ENCODE measurements at regions not wholly inside any gene's neighbourhood (a gene's known extent, or its start where the extent isn't known, plus 50 kb on each side); places are given as distances from the start of the nearest gene placed in this dataset.

DNA sequence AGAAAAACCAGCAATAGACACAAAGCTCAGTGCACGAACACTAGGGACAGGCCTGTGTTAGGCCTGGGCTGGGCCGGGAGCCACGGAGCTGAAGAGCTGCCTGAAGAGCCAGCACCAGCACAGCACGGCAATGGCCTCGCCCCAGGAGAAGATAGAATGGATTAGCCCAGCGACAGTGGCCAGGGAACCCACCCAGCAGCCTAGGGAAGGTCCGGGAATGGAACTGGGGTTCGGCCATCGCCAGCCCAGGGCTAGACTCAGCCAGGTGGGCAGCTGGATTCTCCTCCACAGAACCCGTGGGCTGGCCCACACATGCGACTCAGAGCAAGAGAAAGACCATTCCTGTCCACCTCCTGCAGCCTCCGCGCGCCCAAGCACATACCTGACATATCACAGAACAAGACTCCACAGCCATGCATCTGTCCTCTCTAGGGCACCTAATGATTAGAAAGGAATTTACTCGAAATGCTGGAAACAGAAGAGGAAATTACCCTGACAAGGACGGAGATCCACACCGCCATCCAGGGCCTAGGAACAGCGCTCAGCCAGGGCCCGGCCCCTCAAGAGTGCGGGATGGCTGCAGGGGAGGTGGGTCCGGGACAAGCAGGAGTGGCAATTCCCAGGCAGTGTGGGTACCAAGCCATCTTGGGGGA lies 82.8 kb downstream of the TMEM18 start:
- DNase-seq: no peak

DNA sequence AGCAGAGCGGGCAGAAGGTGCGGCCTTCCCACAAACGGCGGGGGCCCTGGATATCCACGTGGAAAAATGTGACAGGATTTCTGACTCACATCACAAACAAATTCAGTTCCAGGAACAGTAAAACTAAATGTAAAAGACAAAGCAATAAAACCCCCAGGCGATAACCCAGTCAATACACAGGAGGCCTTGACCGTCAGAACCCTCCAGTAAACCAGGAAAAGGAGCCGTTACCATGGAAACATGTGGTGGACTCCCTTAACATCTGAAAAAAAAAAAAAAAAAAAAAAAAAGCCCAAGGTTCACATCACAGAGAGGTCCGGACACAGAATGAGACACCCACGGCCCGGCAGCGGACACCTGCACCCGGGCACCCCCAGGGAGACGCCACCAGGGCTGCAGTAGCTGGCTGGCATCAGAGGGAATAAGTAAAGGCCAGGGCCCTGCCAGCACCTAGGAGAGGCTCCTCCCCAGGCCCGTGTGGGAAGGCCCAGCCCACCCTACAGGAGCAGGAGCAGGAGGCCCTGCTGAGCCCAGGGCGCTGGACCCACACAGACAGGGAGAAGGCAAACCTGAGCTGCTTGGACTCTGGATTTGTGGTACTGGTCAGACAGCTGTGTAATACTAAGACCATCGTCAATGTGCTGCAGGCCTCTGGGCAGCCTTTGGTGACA lies 83.7 kb downstream of the TMEM18 start:
- no peak overlapping the region for H3K27ac ChIP-seq
- H3K4me3 ChIP-seq (ENCODE audit: low read depth, low read length): no peak overlapping the region
- TF ChIP-seq, protein P1, sequence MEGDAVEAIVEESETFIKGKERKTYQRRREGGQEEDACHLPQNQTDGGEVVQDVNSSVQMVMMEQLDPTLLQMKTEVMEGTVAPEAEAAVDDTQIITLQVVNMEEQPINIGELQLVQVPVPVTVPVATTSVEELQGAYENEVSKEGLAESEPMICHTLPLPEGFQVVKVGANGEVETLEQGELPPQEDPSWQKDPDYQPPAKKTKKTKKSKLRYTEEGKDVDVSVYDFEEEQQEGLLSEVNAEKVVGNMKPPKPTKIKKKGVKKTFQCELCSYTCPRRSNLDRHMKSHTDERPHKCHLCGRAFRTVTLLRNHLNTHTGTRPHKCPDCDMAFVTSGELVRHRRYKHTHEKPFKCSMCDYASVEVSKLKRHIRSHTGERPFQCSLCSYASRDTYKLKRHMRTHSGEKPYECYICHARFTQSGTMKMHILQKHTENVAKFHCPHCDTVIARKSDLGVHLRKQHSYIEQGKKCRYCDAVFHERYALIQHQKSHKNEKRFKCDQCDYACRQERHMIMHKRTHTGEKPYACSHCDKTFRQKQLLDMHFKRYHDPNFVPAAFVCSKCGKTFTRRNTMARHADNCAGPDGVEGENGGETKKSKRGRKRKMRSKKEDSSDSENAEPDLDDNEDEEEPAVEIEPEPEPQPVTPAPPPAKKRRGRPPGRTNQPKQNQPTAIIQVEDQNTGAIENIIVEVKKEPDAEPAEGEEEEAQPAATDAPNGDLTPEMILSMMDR (IDR thresholded peaks at IDR 0.05; ENCODE audit: low read depth, low read length): no peak
- DNase-seq: no peak
- no peaks in the 10 kb centered on the region for H3K27me3 ChIP-seq (ENCODE audit: insufficient read depth, low read depth, severe bottlenecking)
- no peaks in the 10 kb centered on the region for H3K9me3 ChIP-seq (ENCODE audit: severe bottlenecking)
- no peaks in the 10 kb centered on the region for H3K36me3 ChIP-seq

More for the DNA sequence above, 82.8 kb downstream of the TMEM18 start:
- TF ChIP-seq, protein P1 (IDR thresholded peaks at IDR 0.05; ENCODE audit: low read depth, low read length): no peak
- Histone ChIP-seq H3K36me3 (no peaks in the 10 kb centered on the region), H3K27me3 (ENCODE audit: insufficient read depth, low read depth, severe bottlenecking) (no peaks in the 10 kb centered on the region), H3K9me3 (ENCODE audit: severe bottlenecking) (no peaks in the 10 kb centered on the region), H3K27ac (no peak overlapping the region), H3K4me3 (ENCODE audit: low read depth, low read length) (no peak overlapping the region)

DNA sequence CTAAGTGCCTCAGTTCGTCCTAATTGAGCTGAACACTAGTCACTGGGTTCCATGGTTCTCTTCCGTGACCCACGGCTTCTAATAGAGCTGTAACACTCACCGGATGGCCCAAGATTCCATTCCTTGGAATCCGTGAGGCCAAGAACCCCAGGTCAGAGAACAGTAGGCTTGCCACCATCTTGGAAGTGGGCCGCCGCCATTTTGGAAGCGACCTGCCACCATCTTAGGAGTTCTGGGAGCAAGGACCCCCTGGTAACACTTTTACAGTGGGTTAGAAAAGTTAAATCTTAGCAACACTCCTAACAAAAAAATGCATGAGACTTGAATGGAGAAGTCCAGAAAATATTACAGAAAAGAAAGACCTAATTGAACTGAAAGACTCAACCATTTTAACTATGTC lies 84.5 kb downstream of the TMEM18 start:
- H3K36me3 ChIP-seq: no peaks in the 10 kb centered on the region
- no peak overlapping the region for H3K4me3 ChIP-seq (ENCODE audit: low read depth, low read length)
- no peak overlapping the region for H3K27ac ChIP-seq
- H3K9me3 ChIP-seq (ENCODE audit: severe bottlenecking): no peaks in the 10 kb centered on the region
- no peak for DNase-seq
- TF ChIP-seq, protein P1 (IDR thresholded peaks at IDR 0.05; ENCODE audit: low read depth, low read length): no peak
- H3K27me3 ChIP-seq (ENCODE audit: insufficient read depth, low read depth, severe bottlenecking): no peaks in the 10 kb centered on the region

DNA sequence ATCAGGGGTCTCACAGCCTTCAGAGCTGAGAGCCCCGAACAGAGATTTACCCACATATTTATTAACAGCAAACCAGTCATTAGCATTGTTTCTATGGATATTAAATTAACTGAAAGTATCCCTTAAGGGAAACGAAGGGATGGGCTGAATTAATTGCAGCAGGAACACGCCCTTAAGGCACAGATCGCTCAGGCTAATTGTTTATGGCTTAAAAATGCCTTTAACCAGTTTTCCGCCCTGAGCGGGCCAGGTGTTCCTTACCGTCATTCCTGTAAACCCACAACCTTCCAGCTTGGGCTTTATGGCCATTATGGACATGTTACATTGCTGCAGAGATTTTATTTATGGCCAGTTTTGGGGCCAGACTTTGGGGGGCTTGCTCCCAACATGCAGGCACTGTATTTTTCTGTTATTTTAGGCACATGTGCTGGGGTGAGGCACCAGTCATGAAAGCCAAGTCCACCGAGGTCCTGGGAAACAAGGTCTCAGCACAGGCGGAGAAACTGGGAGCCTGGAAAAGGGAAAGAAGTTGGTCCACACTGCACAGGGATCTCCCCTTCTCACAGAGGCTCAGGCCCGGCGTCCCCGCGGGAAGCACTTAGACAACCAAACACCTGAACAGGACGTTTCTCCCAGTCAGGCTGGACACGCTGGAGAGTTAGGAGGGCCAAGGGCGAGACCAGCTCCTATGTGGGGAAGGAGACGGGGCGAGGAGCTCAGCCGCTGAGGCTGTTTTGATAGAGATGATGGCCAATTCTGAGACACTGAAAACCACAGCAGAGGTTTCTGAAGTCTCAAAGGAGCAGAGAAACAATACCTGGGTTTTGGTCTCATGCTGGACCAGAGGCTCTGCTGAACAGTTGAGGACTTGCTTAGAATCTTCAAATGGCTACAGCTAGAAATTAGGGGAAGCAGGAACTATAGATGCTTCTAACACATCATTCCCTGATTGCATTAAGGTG lies 86.7 kb downstream of the TMEM18 start:
- Histone ChIP-seq H3K36me3 (no peaks in the 10 kb centered on the region), H3K4me3 (ENCODE audit: low read depth, low read length) (no peak overlapping the region), H3K27ac (no peak overlapping the region), H3K27me3 (ENCODE audit: insufficient read depth, low read depth, severe bottlenecking) (no peaks in the 10 kb centered on the region), H3K9me3 (ENCODE audit: severe bottlenecking) (no peaks in the 10 kb centered on the region)
- TF ChIP-seq, protein P1 (IDR thresholded peaks at IDR 0.05; ENCODE audit: low read depth, low read length): no peak
- no peak for DNase-seq

DNA sequence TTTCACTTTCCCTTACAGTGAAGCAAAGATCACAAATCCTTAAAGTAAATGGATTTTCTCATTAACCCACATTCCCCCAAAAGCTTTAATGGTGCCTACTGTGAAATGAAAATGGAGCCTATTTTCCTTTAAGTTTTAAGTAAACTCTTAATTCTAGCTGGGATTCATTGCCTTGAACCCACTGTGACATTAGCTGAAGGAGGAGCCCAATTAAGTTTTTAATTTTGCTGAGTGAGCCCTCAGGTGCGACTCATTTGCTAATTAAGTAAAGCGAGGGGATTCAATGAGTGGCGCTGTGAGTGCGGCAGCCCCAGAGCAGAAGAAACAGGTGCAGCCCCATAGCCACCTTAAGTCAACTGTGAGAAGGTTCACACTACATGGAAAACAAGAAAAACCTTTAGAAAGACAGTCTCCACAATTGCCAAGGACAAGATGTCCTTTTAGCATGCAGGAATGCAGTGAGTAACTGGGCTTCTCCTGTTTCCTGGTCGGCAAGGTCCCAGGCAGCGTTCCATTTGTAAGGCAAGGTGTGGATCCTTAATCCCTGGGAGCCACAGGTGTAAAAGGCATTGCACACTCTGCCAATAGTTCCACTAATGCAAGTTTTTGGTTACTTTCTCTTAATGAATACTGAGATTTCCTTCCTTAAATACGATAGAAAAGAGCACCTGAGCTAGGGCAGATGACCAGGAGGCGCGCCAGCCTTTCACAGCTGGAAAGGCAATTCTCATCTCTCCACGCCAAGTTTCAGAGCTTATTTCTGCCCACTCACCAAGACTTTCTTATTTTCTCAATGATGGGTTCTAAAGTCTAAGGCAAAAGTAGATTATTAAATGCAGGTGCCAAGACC lies 87.7 kb downstream of the TMEM18 start:
- no peaks in the 10 kb centered on the region for H3K9me3 ChIP-seq (ENCODE audit: severe bottlenecking)
- no peaks in the 10 kb centered on the region for H3K36me3 ChIP-seq
- no peak overlapping the region for H3K4me3 ChIP-seq (ENCODE audit: low read depth, low read length)
- no peak for DNase-seq
- no peaks in the 10 kb centered on the region for H3K27me3 ChIP-seq (ENCODE audit: insufficient read depth, low read depth, severe bottlenecking)
- TF ChIP-seq, protein P1 (IDR thresholded peaks at IDR 0.05; ENCODE audit: low read depth, low read length): no peak
- H3K27ac ChIP-seq: no peak overlapping the region

Data from WERI-Rb-1 (cell line).